Activated T-helper 9 cell treated with anti-CD3 and anti-CD28 coated beads, Interleukin-2, amount 50 U/mL, for 16 hours (primary cell): ENCODE measurements at regions not wholly inside any gene's neighbourhood (a gene's known extent, or its start where the extent isn't known, plus 50 kb on each side); places are given as distances from the start of the nearest gene placed in this dataset.
"Not testable (repeated sequence)": the region's sequence is repeated elsewhere in the genome, so short reads cannot be mapped to it uniquely, and the experiment has no call there.

Source experiments
- DNase-seq: peaks from one replicate; pipeline ENCODE4 v3.0.0-alpha.2; 2020; ENCODE audit warnings: low read depth

GRCh38 chr10:128578766-128579165 lies 452.5 kb upstream of the MKI67 start:
- no peak for DNase-seq

- no peak for DNase-seq
These were observed 453.1 kb upstream of the MKI67 start for GRCh38 chr10:128579280-128579865.

GRCh38 chr10:128579901-128580300 lies 453.7 kb upstream of the MKI67 start:
- no peak for DNase-seq

DNA sequence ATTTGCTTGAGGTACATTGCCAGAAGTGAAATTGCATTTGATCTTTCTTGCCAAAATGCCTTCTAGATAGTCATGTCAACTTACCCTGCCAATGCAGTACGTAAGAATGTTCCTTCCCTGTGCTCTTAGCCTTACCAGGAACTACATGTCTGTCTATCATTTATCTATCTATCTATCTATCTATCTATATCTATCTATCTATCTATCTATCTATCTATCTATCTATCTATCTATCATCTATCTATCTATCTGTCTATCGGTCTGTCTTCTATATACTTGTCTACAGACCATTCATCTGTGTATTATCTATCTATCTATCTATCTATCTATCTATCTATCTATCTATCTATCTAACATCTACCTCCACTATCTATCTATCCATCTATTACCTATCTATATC lies 456.9 kb upstream of the MKI67 start:
- DNase-seq = not testable (repeated sequence)

GRCh38 chr10:128586599-128586998 lies 460.4 kb upstream of the MKI67 start:
- DNase-seq = not testable (repeated sequence)

- DNase-seq = no peak
These were observed 461.5 kb upstream of the MKI67 start for GRCh38 chr10:128587689-128588088.

- DNase-seq = no peak
These were observed 462.2 kb upstream of the MKI67 start for GRCh38 chr10:128588402-128588801.

GRCh38 chr10:128594688-128595087 lies 468.5 kb upstream of the MKI67 start:
- DNase-seq = no peak

DNA sequence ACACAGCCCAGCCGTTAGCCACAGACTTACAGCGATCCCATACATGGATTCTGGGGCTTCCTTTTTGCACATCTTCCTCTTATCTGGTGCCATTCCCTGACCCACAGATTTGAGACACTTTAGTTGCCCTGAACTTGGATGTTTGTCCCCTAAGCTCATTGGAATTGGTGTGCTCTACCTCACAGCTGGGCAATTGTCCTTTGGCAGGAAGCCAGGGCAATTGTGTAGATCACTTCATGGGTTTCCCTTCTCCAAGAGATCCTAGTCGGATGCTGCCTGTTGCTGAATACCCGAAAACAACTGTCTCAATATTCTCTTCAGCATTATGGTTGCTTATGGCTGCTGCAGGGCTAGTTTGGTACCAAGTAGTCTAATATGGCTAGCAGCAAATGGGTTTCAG lies 470.7 kb upstream of the MKI67 start:
- no peak for DNase-seq

DNA sequence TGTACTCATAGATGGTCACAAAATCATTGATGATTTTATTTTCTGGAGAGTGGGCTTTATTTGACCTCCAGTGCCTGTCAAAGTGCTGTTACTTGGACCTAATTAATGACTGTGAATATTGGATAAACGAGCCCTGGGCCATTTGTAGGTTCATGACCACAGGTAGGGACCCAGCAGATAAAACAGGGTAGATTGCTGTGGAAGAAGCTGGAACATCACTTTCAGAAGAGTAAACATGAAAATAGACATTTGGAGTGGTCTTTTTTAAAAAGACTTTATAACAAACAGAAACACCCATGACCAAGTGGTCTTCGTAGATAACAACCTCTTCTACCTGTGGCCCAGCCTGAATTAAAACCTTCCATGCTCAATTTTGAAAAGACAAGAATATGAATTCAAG lies 472.8 kb upstream of the MKI67 start:
- no peak for DNase-seq

DNA sequence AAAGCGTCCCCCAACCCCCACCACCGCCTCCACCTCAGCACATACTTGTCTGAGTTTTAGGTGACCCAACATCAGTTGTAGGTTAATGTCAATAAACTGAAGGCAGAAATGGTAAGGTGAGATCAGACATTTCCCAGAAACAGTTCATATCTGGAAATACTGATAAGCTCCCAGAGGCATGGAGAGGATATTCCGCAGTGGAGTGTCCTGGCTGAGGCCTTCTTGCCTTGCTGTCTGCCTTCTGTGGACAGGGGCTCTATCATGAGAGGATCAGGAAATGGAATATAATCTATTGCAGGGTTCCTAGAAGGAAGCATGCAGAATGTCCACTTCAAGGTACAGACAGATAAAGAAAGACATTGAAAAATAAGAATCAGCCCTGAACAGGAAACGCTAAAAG lies 473.3 kb upstream of the MKI67 start:
- no peak for DNase-seq

DNA sequence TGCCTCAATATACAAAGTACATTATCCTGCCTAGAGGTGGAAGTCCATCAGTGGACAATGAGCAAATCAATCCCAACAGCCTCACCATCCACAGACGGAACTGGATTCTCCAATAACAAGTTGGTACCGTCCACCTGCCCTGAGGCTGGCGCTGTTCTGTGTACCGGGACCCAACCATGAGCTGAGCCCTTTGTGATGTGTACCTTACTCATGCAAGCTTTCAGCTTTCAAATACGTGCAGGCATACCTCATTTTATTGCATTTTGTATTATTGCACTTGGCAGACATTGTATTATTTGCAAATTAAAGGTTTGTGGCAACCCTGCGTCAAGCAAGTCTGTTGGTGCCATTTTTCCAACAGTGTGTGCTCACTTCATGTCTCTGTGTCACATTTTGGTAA lies 476.0 kb upstream of the MKI67 start:
- DNase-seq = no peak

DNA sequence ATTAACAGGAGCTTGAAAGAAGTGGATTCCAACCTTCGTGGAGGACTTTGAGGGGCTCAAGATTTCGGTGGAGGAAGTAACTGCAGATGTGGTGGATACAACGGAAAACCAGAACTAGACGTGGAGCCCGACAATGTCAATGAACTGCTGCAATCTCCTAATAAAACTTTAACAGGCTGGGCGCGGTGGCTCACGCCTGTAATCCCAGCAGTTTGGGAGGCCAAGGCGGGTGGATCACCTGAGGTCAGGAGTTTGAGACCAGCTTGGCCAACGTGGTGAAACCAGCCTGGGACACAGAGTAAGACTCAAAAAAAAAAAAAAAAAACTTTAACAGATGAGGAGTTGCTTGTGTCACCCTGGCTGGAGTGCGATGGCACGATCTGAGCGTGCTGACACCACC lies 477.8 kb upstream of the MKI67 start:
- no peak for DNase-seq

DNA sequence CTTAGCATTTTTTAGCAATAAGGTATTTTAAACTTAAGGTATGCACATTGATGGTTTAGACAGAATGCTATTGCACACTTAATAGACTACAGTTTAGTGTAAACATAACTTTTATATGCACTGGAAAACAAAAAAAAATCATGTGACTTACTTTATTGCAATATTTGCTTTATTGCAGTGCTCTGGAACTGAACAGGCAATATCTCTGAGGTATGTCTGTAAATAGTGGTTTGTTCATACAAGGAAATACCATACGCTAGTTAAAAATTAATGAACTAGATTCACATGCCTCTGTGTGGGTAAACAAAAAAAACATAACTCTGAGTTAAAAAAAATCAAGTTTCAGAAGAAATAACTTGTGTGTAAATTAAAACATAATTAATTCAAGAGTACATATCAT lies 479.0 kb upstream of the MKI67 start:
- no peak for DNase-seq

GRCh38 chr10:128606055-128606454 lies 479.8 kb upstream of the MKI67 start:
- no peak for DNase-seq

- no peak for DNase-seq
These were observed 482.6 kb upstream of the MKI67 start for GRCh38 chr10:128608791-128609190.

- no peak for DNase-seq
These were observed 483.2 kb upstream of the MKI67 start for GRCh38 chr10:128609460-128609859.

GRCh38 chr10:128610113-128610512 lies 483.9 kb upstream of the MKI67 start:
- DNase-seq = no peak

DNA sequence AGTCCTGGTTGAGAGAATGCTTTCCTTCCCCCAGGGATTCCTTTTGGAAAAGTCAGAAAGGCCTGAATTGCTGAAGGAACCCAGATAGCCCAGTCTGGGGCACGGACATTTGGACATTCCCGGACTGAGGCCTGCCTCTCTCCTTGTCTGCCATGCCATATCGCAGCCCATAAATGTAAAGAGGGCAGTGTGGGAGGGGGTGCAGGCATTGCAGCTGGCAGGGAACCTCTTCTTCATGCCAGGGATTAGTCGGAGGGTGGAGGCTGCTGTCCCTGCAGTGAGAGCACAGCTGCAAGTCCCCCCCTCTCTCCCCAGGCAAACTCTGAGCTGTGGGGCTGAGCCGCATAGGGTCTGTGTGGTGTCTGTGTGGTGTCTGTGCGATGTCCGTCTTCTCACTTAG lies 486.0 kb upstream of the MKI67 start:
- DNase-seq = no peak

GRCh38 chr10:128612631-128613030 lies 486.4 kb upstream of the MKI67 start:
- DNase-seq = no peak

- DNase-seq = no peak
These were observed 487.9 kb upstream of the MKI67 start for GRCh38 chr10:128614016-128614605.

DNA sequence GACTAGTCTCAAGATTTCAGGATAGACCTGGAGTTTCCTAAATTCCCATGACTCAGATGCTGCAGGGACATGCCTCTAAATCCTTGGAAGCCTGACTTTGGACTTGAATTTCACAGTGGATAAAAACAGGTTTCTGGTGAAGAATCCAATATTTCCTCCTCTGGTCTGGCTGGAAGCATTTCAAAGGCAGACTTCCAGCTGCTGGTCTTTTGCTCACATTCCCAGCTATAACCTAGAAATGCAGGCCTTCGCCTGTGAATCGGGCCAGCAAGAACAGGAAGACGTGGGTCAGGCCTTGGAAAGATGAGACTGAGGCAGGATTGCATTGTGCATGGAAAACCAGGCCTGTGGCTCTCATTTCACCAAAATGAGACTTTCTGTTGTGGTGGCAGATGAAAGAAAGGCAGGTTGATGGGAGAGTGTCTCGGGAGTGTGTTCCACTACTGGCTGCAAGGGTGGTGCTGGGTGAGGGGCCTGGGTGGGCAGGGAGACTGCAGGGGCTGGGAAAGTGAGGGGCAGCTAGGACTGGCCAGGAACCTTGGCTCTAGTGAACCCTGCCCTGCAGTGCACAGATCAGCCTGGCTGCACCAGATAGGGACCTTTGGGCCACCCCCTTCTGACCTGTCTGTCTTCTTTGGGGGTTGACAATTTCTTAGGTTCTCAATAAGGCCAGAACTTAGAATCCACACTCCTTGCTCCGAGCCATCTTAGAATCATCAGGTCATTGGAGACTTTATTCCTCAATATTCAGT lies 488.8 kb upstream of the MKI67 start:
- no peak for DNase-seq

DNA sequence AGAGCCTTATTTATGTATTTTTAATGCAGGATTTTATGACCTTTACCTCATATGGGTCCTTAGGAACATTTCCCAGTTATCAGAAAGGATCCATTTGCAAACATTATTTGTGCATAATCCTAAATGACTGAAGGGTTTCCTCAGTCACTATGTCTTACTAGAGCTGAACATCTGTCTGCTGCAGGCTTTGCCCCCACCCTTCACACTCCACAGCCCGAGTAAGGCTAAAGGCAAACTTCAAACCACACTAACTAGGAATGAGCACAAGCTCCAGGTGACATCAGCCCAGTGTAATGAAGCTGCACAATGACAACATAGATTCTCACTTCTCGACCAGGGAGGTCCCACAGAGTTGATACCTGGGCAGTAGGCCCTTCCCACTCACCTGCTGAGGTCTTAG lies 491.3 kb upstream of the MKI67 start:
- no peak for DNase-seq

GRCh38 chr10:128622706-128623105 lies 496.5 kb upstream of the MKI67 start:
- no peak for DNase-seq
